ENCODE measurements at regions not wholly inside any gene's neighbourhood (a gene's known extent, or its start where the extent isn't known, plus 50 kb on each side); places are given as distances from the start of the nearest gene placed in this dataset.

- CTCF ChIA-PET, result no interaction called here
Measured at GRCh38 chr14:98573082-98573481, 698.9 kb downstream of the BCL11B start.

DNA sequence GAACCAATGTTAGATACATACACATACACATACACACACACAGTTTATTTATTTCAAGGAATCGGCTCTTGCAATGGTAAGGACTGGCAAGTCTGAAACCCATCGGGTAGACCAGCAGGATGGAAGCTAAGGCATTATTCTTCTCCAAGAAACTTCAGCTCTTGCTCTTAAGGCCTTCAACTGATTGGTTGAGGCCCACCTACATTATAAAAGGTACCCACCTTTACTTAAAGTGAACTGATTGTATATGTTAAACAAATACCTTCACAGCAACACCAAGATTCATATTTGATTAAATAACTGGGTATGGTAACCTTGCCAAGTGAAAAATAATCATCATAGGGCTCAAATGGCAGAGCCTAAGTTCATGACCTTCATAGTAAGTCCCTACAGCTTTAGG is 695.5 kb downstream of the BCL11B start:
- DNase-seq (ENCODE audit: low read depth, low spot score), result no peak
- Histone ChIP-seq H3K27me3 (ENCODE audit: control insufficient read depth, insufficient read depth, low read length) (no peaks in the 10 kb centered on the region), H3K9me3 (ENCODE audit: control insufficient read depth, insufficient read depth, low read length) (peaks cover 8% of the 10 kb centered on the region; the same call in 1 of the 2 replicates), H3K4me3 (ENCODE audit: low read depth, low read length) (no peak overlapping the region), H3K27ac (ENCODE audit: low read depth, low read length) (no peak overlapping the region)
- CTCF ChIA-PET, result no interaction called here
- TF ChIP-seq, protein P1, sequence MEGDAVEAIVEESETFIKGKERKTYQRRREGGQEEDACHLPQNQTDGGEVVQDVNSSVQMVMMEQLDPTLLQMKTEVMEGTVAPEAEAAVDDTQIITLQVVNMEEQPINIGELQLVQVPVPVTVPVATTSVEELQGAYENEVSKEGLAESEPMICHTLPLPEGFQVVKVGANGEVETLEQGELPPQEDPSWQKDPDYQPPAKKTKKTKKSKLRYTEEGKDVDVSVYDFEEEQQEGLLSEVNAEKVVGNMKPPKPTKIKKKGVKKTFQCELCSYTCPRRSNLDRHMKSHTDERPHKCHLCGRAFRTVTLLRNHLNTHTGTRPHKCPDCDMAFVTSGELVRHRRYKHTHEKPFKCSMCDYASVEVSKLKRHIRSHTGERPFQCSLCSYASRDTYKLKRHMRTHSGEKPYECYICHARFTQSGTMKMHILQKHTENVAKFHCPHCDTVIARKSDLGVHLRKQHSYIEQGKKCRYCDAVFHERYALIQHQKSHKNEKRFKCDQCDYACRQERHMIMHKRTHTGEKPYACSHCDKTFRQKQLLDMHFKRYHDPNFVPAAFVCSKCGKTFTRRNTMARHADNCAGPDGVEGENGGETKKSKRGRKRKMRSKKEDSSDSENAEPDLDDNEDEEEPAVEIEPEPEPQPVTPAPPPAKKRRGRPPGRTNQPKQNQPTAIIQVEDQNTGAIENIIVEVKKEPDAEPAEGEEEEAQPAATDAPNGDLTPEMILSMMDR (IDR thresholded peaks at IDR 0.05; ENCODE audit: low read depth, low read length), result no peak
- POLR2A ChIA-PET, result no interaction called here

More at GRCh38 chr14:98573082-98573481, 698.9 kb downstream of the BCL11B start:
- H3K27ac ChIP-seq (ENCODE audit: low read depth, low read length), result no peak overlapping the region
- POLR2A ChIA-PET, result no interaction called here
- no peaks in the 10 kb centered on the region for H3K27me3 ChIP-seq (ENCODE audit: control insufficient read depth, insufficient read depth, low read length)
- no peak overlapping the region for H3K4me3 ChIP-seq (ENCODE audit: low read depth, low read length)
- peaks cover 9% of the 10 kb centered on the region; the same call in 1 of the 2 replicates for H3K9me3 ChIP-seq (ENCODE audit: control insufficient read depth, insufficient read depth, low read length)
- DNase-seq (ENCODE audit: low read depth, low spot score), result no peak
- TF ChIP-seq, protein P1 (IDR thresholded peaks at IDR 0.05; ENCODE audit: low read depth, low read length), result no peak

DNA sequence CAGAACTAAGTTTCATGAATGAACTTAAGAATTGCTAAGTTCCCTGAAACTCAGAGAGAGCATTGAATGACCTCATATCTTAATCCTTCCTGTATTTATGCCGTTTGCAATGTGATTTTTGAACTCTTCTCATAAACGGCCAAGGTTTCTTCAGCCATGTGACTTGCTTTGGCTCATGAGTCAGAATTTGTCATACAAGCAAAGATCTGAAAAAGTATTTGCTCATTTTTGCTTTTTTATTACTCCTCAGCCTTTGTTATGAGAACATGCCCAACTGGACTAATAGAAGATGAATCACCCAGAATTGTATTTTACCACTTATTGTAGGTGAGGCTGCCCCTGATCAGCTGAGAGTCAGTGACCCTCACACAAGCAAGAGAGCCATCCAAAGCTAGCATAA is 693.8 kb downstream of the BCL11B start:
- Histone ChIP-seq H3K9me3 (ENCODE audit: control insufficient read depth, insufficient read depth, low read length) (peaks cover 17% of the 10 kb centered on the region), H3K27ac (ENCODE audit: low read depth, low read length) (no peak overlapping the region), H3K4me3 (ENCODE audit: low read depth, low read length) (no peak overlapping the region), H3K27me3 (ENCODE audit: control insufficient read depth, insufficient read depth, low read length) (no peaks in the 10 kb centered on the region)
- CTCF ChIA-PET, result no interaction called here
- no peak for DNase-seq (ENCODE audit: low read depth, low spot score)
- TF ChIP-seq, protein P1 (IDR thresholded peaks at IDR 0.05; ENCODE audit: low read depth, low read length), result no peak
- POLR2A ChIA-PET, result no interaction called here

- Histone ChIP-seq H3K27ac (ENCODE audit: low read depth, low read length) (no peak overlapping the region), H3K9me3 (ENCODE audit: control insufficient read depth, insufficient read depth, low read length) (peaks cover 17% of the 10 kb centered on the region), H3K27me3 (ENCODE audit: control insufficient read depth, insufficient read depth, low read length) (no peaks in the 10 kb centered on the region), H3K4me3 (ENCODE audit: low read depth, low read length) (no peak overlapping the region)
- TF ChIP-seq, protein P1 (IDR thresholded peaks at IDR 0.05; ENCODE audit: low read depth, low read length), result no peak
- POLR2A ChIA-PET, result no interaction called here
- CTCF ChIA-PET, result no interaction called here
- DNase-seq (ENCODE audit: low read depth, low spot score), result no peak
Measured at GRCh38 chr14:98579140-98579539, 692.9 kb downstream of the BCL11B start.

GRCh38 chr14:98580131-98580678 is 691.8 kb downstream of the BCL11B start:
- no peak overlapping the region for H3K4me3 ChIP-seq (ENCODE audit: low read depth, low read length)
- no peak for DNase-seq (ENCODE audit: low read depth, low spot score)
- TF ChIP-seq, protein P1 (IDR thresholded peaks at IDR 0.05; ENCODE audit: low read depth, low read length), result no peak
- ChIA-PET CTCF (no interaction called here), POLR2A (no interaction called here)
- H3K27me3 ChIP-seq (ENCODE audit: control insufficient read depth, insufficient read depth, low read length), result no peaks in the 10 kb centered on the region
- H3K27ac ChIP-seq (ENCODE audit: low read depth, low read length), result no peak overlapping the region
- H3K9me3 ChIP-seq (ENCODE audit: control insufficient read depth, insufficient read depth, low read length), result peaks cover 24% of the 10 kb centered on the region

Measured in AG04450 (cell line).